ENCODE measurements at regions not wholly inside any gene's neighbourhood (a gene's known extent, or its start where the extent isn't known, plus 50 kb on each side); places are given as distances from the start of the nearest gene placed in this dataset.

- TF ChIP-seq SUZ12 (IDR thresholded peaks at IDR 0.05) = no peak
- no peak for TF ChIP-seq FOXK2 (IDR thresholded peaks at IDR 0.05)
- no peak for TF ChIP-seq HDGF (IDR thresholded peaks at IDR 0.05; ENCODE audit: borderline replicate concordance)
- no peak for TF ChIP-seq ELF4 (IDR thresholded peaks at IDR 0.05)
- TF ChIP-seq SP1 (IDR thresholded peaks at IDR 0.05) = no peak
- TF ChIP-seq FOXA1 (IDR thresholded peaks at IDR 0.05) = no peak
- no peak for TF ChIP-seq NFRKB (IDR thresholded peaks at IDR 0.05)
Measured at GRCh38 chr5:138625134-138625533, 49.9 kb upstream of the HSPA9 start.

Data from HEK293T (cell line).